Immature natural killer cell (primary cell): ENCODE measurements at regions not wholly inside any gene's neighbourhood (a gene's known extent, or its start where the extent isn't known, plus 50 kb on each side); places are given as distances from the start of the nearest gene placed in this dataset.

ENCODE experiments used
- DNase-seq, 3 donors: peaks; one replicate each; pipeline ENCODE4 v3.0.0; 2022; ENCODE audit warnings: mixed read lengths in 1 of 3
- H3K27ac Mint-ChIP-seq, 6 donors: one replicate each; pipeline ENCODE4 v1.8.0; 2020; ENCODE audit warnings: mixed read lengths in 6 of 6, mild to moderate bottlenecking in 5 of 6, inconsistent platforms in 4 of 6, moderate library complexity in 3 of 6
- H3K27me3 Mint-ChIP-seq, 3 donors: one replicate each; pipeline ENCODE4 v1.8.0; 2020 to 2021; ENCODE audit warnings: low read depth in 3 of 3, mild to moderate bottlenecking in 3 of 3, mixed read lengths in 3 of 3, moderate library complexity in 3 of 3, inconsistent platforms in 1 of 3
- H3K36me3 Mint-ChIP-seq, 3 donors: one replicate each; pipeline ENCODE4 v1.8.0; 2020; ENCODE audit warnings: mixed read lengths in 3 of 3, inconsistent platforms in 2 of 3, mild to moderate bottlenecking in 2 of 3
- H3K4me1 Mint-ChIP-seq, 2 donors: one replicate each; pipeline ENCODE4 v1.8.0; 2020; ENCODE audit warnings: inconsistent platforms in 2 of 2, mild to moderate bottlenecking in 2 of 2, mixed read lengths in 2 of 2, moderate library complexity in 1 of 2
- H3K4me3 Mint-ChIP-seq, 5 donors: one replicate each; pipeline ENCODE4 v1.8.0; 2020; ENCODE audit warnings: mild to moderate bottlenecking in 5 of 5, mixed read lengths in 5 of 5, inconsistent platforms in 3 of 5, moderate library complexity in 3 of 5
- H3K9me3 Mint-ChIP-seq, 6 donors: one replicate each; pipeline ENCODE4 v1.8.0; 2020; ENCODE audit warnings: mild to moderate bottlenecking in 6 of 6, mixed read lengths in 6 of 6, inconsistent platforms in 4 of 6, moderate library complexity in 3 of 6

- peaks cover 4 to 43% (median 14%) of the 10 kb centered on the region in 6 donors for H3K9me3 Mint-ChIP-seq
- H3K36me3 Mint-ChIP-seq, result no peaks in the 10 kb centered on the region
- H3K27me3 Mint-ChIP-seq, result no peaks in the 10 kb centered on the region
- H3K4me1 Mint-ChIP-seq, result no peaks in the 10 kb centered on the region
- no peak overlapping the region for H3K4me3 Mint-ChIP-seq
- H3K27ac Mint-ChIP-seq, result no peak overlapping the region
- no peak for DNase-seq
These were observed 394.4 kb upstream of the ADGRL3 start for GRCh38 chr4:60805500-60806313.

DNA sequence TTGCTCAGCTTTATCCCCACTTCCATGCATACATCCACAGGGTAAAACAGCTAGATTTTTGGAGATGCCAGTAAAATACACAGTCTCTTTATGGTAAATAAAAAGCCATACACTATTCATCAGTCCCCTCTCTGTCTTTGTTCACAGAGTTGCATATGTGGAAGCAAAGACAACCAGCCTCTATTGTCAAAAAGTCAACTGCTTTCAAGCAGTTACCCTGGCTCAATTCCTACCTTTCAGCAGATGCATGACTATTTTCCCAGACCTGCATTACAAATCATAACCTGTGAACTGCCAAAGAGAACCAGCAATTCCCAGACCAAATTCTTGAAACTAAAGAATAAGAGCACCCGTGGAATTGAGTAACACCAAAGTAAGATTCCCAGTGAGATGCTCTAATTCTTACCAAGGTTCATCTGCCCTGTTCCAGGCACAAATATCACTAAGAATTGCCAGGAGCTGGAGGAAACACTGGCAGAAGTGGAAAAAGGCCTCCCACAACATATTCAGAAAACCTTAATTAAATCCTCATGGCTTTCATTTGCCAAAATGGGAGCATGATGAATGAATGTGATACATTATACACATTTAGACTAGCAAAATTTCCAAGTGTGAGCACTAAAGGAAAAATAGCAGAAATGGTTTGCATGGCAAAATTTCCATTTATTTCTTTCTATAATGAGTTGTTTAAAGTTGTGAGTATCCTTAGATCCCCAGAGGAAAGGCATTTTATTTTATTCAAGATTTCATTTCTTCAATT, 391.2 kb upstream of the ADGRL3 start:
- Mint-ChIP-seq H3K27me3 (no peaks in the 10 kb centered on the region), H3K9me3 (peaks cover 12 to 60% (median 15%) of the 10 kb centered on the region in 6 donors), H3K36me3 (no peaks in the 10 kb centered on the region), H3K4me1 (no peaks in the 10 kb centered on the region), H3K27ac (no peak overlapping the region), H3K4me3 (no peak overlapping the region)
- DNase-seq, result no peak

DNA sequence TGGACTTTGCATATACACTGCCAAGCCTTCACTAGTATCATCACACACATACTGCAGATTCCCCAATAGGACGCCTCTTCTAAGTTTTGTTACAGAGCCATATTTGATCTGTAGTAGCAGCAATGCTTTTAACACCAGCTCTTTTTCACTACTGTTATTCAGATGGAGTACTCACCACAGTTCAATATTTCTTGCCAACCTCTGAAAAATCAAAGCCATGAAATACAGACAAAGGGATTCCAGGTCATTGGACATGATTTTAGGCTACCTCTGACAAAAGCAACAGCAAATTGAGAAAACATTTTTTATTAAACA, 390.7 kb upstream of the ADGRL3 start:
- no peak for DNase-seq
- Mint-ChIP-seq H3K27me3 (no peaks in the 10 kb centered on the region), H3K4me3 (no peak overlapping the region), H3K9me3 (peaks cover 11 to 63% (median 15%) of the 10 kb centered on the region in 6 donors), H3K36me3 (no peaks in the 10 kb centered on the region), H3K4me1 (no peaks in the 10 kb centered on the region), H3K27ac (no peak overlapping the region)

DNA sequence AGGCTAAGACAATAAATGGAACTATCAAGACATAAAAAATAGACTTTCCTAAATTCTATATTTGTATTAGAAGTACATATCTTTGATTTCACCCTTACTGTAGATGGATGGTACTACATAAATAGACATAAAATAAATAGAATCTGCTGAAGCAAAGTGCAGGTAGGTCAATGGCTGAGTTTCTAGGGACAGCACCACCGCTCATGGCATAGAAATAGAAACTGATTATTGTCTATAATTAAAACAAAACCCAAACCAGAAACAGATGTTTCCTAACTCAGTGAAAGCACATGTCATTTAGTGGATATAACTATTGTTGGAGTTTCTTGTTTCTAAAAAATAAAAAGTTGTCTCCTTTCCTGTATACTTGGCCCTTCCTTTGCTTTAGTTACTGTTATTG, 387.3 kb upstream of the ADGRL3 start:
- Mint-ChIP-seq H3K4me3 (no peak overlapping the region), H3K27me3 (no peaks in the 10 kb centered on the region), H3K27ac (no peak overlapping the region), H3K4me1 (no peaks in the 10 kb centered on the region), H3K36me3 (no peaks in the 10 kb centered on the region), H3K9me3 (peaks cover 4 to 67% (median 21%) of the 10 kb centered on the region in 6 donors)
- DNase-seq, result no peak

DNA sequence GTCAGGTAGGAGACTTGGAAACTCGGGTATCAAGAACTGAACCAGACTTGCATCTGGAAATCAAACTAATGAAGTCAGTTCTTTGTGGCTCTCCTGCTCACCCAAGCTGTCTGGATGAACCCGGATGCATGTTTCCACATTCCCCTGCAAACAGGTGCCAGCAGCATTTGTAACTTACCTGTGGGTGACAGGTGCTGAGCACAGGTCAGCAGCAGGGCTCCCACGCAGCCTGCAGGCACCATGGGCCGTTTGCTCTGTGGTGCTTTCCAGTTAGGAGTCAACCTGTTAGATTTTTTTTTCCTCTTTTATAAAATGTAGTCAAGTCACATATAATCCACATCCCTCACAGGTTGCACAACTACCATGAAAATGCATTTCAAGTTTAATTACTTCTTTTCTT, 385.6 kb upstream of the ADGRL3 start:
- Mint-ChIP-seq H3K4me3 (no peak overlapping the region), H3K9me3 (peaks cover 6 to 71% (median 29%) of the 10 kb centered on the region in 6 donors), H3K36me3 (no peaks in the 10 kb centered on the region), H3K4me1 (no peaks in the 10 kb centered on the region), H3K27me3 (no peaks in the 10 kb centered on the region), H3K27ac (no peak overlapping the region)
- no peak for DNase-seq

DNA sequence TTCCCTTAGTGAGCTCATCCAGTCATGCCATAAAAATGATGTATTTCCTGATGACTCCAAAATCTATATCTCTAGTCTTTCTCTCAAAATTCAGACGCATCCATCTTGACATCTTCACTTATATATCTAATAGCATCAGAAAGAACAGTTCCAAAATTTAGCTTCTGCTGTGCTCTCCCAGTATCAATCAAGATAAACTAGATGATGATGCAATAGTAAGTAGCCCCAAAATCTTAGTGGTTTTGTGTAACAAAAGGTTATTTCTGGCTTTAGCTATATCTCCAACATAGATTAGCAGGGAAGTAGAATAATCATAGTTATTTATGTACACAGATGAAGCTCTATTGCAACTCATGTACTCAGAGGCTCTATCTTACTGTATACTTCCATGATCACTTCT, 382.5 kb upstream of the ADGRL3 start:
- Mint-ChIP-seq H3K4me1 (no peaks in the 10 kb centered on the region), H3K27me3 (no peaks in the 10 kb centered on the region), H3K27ac (no peak overlapping the region), H3K9me3 (peaks cover 7 to 56% (median 27%) of the 10 kb centered on the region in 6 donors), H3K4me3 (no peak overlapping the region), H3K36me3 (no peaks in the 10 kb centered on the region)
- DNase-seq, result no peak

GRCh38 chr4:60822986-60823385, 377.1 kb upstream of the ADGRL3 start:
- no peaks in the 10 kb centered on the region for H3K27me3 Mint-ChIP-seq
- H3K4me1 Mint-ChIP-seq, result no peaks in the 10 kb centered on the region
- no peaks in the 10 kb centered on the region for H3K36me3 Mint-ChIP-seq
- no peak for DNase-seq
- H3K27ac Mint-ChIP-seq, result no peak overlapping the region
- H3K9me3 Mint-ChIP-seq, result peaks cover 8 to 40% (median 19%) of the 10 kb centered on the region in 6 donors
- no peak overlapping the region for H3K4me3 Mint-ChIP-seq

GRCh38 chr4:60840020-60840419, 360.1 kb upstream of the ADGRL3 start:
- no peak for DNase-seq
- no peak overlapping the region for H3K27ac Mint-ChIP-seq
- no peaks in the 10 kb centered on the region for H3K4me1 Mint-ChIP-seq
- H3K27me3 Mint-ChIP-seq, result peaks cover 0 to 3% (median 2%) of the 10 kb centered on the region in 3 donors
- no peak overlapping the region for H3K4me3 Mint-ChIP-seq
- peaks cover 0 to 4% (median 0%) of the 10 kb centered on the region in 3 donors for H3K36me3 Mint-ChIP-seq
- peaks cover 6 to 53% (median 27%) of the 10 kb centered on the region in 6 donors for H3K9me3 Mint-ChIP-seq

DNA sequence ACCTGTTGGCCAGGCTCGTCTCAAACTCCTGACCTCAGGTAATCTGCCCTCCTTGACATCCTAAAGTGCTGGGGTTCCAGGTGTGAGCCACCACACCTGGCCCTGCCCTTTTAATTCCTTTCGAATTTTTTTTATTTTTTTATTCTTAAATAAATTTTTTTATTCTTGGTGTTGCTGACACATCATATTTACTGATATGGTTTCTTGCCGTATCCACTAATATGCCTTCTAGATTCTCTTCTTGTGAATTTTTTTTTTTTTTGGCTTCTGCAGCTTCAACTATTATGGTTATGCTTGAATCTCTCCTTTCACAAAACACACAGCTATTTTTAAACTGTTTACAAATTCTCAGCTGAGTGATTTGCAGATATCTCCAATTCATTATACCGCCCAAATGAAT, 353.4 kb upstream of the ADGRL3 start:
- Mint-ChIP-seq H3K27ac (no peak overlapping the region), H3K9me3 (peaks cover 8 to 48% (median 30%) of the 10 kb centered on the region in 6 donors), H3K36me3 (no peaks in the 10 kb centered on the region), H3K4me3 (no peak overlapping the region), H3K4me1 (no peaks in the 10 kb centered on the region), H3K27me3 (peaks cover 0 to under 1% (median 0%) of the 10 kb centered on the region in 3 donors)
- DNase-seq, result no peak

GRCh38 chr4:60847614-60848013, 352.5 kb upstream of the ADGRL3 start:
- DNase-seq, result no peak
- Mint-ChIP-seq H3K36me3 (no peaks in the 10 kb centered on the region), H3K27me3 (peaks cover 0 to 3% (median 0%) of the 10 kb centered on the region in 3 donors), H3K27ac (no peak overlapping the region), H3K9me3 (peaks cover 13 to 53% (median 36%) of the 10 kb centered on the region in 6 donors), H3K4me3 (no peak overlapping the region), H3K4me1 (no peaks in the 10 kb centered on the region)

DNA sequence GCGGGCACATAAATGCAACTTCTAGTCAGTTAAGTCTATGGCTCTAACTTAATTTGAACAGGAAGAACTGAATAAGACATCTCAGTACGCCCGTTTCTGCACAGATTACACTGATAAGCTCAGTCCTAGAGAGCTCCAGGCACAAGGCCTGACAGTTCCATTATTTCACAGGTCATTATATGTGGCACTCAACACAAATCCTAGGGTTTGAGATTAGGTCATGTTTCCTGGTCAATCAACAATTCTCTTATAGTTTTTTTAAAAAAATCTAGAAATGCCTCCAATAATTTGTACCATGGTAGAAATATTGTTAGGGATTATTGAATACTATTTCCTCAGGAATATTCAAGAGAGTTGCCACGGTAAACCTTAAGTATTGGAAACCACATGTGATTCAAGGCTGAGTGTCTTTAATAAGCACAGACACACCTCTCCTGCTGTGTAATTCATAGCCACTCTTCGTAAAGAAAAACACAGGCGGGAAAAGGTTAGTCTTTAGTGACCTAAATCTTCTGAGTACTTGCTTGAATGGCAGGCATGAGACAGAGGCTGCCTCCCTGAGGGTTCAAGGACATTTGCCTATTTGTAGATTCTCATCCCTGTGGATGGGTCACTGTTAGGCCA, 342.9 kb upstream of the ADGRL3 start:
- no peak for DNase-seq
- H3K36me3 Mint-ChIP-seq, result no peaks in the 10 kb centered on the region
- H3K4me3 Mint-ChIP-seq, result no peak overlapping the region

DNA sequence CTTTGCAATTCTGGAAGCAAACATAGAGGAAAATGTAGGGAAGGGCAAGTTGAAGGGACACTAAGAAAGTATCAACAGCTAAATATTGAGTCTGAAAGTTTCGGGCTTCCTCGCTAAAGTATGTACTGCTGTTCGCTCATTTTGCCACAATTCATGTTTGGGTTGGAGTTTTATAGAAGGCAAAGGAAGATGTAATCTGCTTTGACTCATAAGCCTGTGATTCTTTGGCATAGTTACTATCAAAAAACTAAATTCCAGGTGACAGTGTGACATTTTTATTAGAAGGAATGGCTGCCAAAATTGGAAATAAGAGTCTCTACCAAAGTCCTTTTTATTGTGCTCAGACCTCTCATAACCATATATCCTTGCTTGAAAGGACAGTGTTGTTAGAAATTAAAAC, 336.7 kb upstream of the ADGRL3 start:
- DNase-seq, result no peak
- H3K4me1 Mint-ChIP-seq, result no peaks in the 10 kb centered on the region
- H3K9me3 Mint-ChIP-seq, result peaks cover 6 to 40% (median 23%) of the 10 kb centered on the region in 6 donors
- peaks cover 0 to 4% (median 0%) of the 10 kb centered on the region in 3 donors for H3K27me3 Mint-ChIP-seq
- no peak overlapping the region for H3K4me3 Mint-ChIP-seq
- no peaks in the 10 kb centered on the region for H3K36me3 Mint-ChIP-seq
- no peak overlapping the region for H3K27ac Mint-ChIP-seq

More for the DNA sequence above, 342.9 kb upstream of the ADGRL3 start:
- Mint-ChIP-seq H3K27me3 (peaks cover 0 to 2% (median 0%) of the 10 kb centered on the region in 3 donors), H3K27ac (no peak overlapping the region), H3K9me3 (peaks cover 18 to 48% (median 30%) of the 10 kb centered on the region in 6 donors), H3K4me1 (no peaks in the 10 kb centered on the region)

GRCh38 chr4:60865273-60865672, 334.9 kb upstream of the ADGRL3 start:
- no peaks in the 10 kb centered on the region for H3K4me1 Mint-ChIP-seq
- H3K27me3 Mint-ChIP-seq, result peaks cover 0 to 2% (median 0%) of the 10 kb centered on the region in 3 donors
- H3K36me3 Mint-ChIP-seq, result no peaks in the 10 kb centered on the region
- H3K9me3 Mint-ChIP-seq, result peaks cover 8 to 35% (median 22%) of the 10 kb centered on the region in 6 donors
- no peak overlapping the region for H3K27ac Mint-ChIP-seq
- no peak for DNase-seq
- H3K4me3 Mint-ChIP-seq, result no peak overlapping the region
